Fibroblast of skin of back (primary cell): ENCODE measurements at regions not wholly inside any gene's neighbourhood (a gene's known extent, or its start where the extent isn't known, plus 50 kb on each side); places are given as distances from the start of the nearest gene placed in this dataset.

Source experiments
- DNase-seq: peaks from one replicate; pipeline ENCODE4 v3.0.0-alpha.2; 2013

DNA sequence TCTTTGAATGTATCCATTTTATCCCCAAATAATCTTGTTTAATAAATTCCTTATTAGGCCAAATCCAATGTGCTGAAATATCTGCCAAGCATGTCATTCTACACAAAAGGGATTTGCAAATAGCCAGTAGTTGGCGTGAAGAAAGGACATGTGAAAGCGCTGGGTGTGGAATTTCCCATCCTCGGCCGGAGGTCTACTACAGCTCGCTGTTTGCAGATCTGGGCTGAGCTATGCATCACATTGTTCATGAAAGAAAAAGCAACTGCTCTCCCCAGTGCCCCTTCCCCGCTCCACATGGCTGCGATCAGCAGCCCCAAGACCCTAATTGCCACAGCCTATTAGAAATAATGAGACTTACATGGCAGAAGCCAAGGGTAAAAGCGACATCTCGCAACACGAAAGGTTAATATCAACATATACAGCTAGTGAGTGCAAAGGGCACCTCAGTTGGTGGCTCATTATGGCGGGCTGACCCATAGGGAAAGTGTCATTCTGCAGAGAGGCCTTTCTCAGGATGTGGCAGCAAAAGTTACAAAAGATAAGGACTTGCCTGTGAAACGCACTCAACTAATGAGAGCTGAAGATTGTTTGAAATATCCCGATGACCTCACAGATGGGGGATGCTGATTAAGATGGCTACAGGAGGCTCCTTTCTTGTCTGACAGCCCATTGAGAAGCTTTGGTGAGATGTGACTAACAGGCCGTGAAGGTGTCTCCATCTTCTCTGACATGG lies 126.9 kb upstream of the CYP1B1 start:
- DNase-seq = no peak

DNA sequence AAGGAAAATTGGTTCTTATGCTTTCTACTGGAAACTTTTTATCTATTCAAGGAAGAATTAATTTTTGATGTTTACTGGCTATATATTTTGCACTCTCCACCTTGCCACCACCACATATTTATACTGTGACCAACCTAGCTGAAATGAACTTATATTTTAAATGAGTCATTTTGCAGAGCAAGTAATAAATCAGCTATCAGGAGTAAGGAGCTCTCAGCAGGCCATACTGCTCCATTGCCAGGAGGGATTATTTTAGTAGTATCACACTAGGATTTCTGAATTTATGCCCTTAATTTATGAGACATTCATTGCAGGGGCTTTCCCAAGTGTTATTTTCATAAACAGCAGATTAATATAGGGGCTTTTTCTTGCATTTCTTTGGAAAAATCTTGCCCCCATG lies 125.8 kb upstream of the CYP1B1 start:
- DNase-seq = peak; percentile 32

DNA sequence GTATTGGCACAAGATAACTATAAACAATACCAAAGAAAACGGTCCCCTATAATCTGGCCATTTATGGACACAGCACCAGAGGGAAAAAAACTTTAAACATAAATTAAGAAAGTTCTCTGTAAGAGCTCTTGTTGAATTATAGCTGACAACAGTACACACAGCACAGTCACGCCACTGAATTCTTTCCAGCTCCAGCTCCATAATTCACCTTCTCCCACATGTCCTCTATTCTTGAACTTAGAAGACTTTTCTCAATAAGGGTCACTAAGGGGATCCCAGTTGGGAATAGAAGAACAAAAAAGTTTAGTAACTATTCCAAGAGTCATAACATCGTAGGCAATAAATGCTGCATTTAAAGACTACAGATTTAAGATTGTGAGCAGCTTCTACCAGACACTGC lies 124.6 kb upstream of the CYP1B1 start:
- no peak for DNase-seq

GRCh38 chr2:38199127-38199526 lies 123.2 kb upstream of the CYP1B1 start:
- no peak for DNase-seq

DNA sequence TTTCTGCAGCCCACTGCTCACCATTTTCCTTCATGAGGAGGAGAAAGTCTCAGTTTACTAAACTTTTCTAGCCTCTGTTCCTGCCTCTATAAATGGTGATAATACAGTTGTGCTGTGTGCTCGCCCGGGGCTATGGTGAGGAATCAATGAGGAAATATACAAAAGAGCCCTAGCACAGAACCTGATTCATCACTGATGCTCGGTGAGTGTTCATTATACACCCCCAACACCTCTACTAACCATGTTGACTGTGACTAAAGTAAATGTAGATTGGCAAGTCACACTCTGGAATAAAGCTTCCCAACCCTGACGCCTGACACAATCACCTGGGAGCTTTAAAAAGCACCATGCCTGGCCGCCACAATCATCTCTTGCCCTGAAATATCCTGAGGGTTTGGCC lies 118.8 kb upstream of the CYP1B1 start:
- DNase-seq = no peak

GRCh38 chr2:38192976-38193375 lies 117.0 kb upstream of the CYP1B1 start:
- no peak for DNase-seq

- DNase-seq = no peak
Measured at GRCh38 chr2:38192046-38192445, 116.1 kb upstream of the CYP1B1 start.

- peak; percentile 32 for DNase-seq
Measured at GRCh38 chr2:38191516-38191915, 115.6 kb upstream of the CYP1B1 start.

DNA sequence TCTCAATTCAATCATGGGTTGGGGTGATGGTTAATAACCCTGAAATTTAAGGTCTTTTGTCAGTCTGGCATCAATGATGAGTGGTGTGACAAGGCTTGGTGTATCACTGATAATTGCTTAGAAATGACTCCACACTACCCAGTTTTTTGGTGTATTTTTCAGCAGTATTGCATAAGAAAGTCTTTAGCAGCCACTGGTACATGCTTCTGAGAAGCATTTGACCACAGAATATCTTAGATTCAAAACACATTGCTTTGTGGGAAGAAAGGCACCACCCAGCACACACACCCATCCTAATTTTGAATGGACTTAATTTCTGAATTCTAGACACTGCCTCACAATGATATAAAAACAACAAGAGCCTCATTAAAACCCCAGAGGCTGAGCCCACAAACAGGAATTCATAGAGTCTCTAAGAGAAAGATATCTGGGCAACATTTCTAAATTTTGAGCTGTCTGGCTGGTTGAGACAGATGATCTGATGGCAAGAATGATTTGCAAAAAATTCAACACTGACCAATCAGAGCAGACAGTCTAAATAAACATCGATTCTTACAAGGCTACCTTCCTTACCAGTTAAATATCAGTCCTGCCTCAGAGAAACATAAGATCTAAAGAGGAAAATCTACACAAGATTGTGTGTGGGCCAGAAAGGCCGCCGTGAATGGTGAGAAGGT lies 114.7 kb upstream of the CYP1B1 start:
- peak; percentile 78 for DNase-seq

GRCh38 chr2:38187541-38188011 lies 111.6 kb upstream of the CYP1B1 start:
- DNase-seq = peak; percentile 86

DNA sequence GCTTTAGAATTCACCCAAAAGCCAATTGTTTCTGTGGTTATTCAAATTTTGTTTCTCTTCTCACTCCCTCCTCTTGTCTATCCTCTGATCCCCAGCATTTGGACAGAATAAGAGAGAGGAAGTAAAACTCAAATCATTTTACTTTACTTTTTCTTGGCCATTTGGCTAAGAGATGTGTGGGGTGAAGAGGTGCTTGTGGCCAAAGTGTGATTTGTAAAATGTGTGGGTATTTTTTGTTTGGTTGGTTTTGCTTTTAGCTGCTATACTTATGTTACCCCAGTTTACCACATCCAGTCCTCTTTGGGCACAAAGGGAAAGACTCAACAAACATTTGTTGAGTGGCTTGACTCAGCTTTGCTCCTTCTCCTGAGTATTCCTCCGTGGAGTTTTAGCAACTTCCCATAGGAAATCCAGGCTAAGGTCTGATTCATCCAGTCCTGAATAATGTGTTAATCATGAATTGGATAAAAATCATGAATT lies 109.1 kb upstream of the CYP1B1 start:
- peak; percentile 62 for DNase-seq

- no peak for DNase-seq
Measured at GRCh38 chr2:38182492-38183003, 106.6 kb upstream of the CYP1B1 start.

DNA sequence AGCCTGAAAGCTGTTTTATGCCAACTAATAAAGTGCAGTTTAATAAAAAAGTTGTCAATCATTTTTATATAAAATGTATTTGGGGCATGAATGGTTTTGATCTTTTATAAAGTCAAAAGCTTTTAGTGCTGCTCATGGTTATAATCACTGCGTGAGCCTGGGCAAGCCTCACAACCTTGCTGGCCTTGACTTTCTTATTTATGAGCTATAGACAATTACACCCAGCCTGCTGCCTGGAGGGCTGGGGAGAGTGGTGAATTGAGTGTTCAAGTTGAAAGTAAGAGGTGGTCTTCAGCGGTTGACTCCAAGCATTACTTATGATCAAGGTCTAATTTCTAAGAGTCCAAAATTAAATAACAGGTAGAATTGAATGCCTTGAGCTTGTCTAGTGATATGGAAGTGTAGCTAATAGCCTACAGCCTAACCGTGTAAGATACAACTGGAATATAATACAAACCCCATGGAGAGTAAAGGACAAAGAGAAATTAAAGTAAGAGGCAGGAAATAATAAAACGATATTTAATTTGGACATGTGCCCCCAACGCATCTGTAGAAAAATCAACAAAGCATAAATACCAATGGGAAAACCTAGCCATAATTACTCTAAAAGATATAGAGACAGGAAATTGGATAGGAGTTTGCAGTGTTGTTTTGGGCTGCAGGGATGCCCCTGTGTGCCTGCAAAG lies 106.0 kb upstream of the CYP1B1 start:
- DNase-seq = no peak

- DNase-seq = no peak
Measured at GRCh38 chr2:38180754-38181153, 104.8 kb upstream of the CYP1B1 start.

- peak; percentile 95 for DNase-seq
Measured at GRCh38 chr2:38178556-38179419, 102.8 kb upstream of the CYP1B1 start.

- DNase-seq = no peak
Measured at GRCh38 chr2:38178119-38178518, 102.2 kb upstream of the CYP1B1 start.

DNA sequence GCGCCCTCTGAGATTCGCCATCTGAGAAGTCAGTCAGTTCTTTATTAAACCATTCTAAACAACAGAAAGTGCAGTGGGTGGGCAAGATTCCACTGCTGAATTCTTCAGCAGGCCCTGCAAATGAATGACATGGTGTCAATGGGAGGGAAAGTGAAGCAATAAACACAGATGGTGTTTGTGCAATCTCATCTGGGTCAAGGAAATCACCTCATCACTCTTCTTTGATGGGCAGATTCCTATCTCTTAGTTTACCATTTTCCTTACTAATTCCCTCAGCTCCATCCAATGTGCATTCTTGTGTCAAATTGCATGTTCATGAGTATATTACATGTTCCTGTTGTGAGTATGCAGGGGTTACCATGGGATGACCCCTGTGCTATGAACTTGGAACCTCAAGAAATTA lies 100.7 kb upstream of the CYP1B1 start:
- peak; percentile 31 for DNase-seq

DNA sequence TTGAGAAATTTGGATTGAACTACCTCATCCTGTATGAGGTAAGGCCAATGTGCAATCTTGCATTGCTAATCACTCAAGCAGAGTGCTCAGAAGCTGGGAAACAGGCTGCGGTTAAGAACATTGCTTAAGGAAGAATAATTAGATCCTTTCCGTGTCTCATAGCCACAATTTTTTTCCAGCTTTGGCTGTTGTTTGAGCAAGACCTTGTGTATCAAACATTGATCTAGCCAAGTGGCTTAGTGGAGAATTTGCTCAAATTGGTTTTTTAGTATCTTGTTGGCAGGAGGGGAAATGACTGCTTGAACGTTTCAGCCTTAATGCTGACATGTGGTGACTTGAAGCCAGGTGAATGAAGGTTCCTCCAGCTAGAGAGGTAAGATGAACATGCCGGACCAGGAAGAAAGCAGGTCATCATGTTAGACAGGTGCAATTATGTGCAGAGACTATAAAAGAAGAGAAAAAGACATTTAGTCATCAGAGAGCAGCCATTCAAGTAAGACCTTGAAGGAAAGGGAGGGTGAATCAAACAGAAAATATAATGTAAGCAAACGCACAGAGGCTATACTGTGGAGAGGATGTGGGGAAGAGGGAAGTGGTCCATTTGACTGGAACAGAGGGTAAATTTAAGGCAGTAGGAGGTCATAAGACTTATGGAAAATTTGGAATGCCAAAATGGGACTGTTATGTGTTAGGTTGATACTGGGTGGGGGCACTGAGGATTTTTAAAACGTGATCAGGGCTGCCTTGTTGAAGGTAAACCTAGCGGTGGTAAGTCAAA lies 98.9 kb upstream of the CYP1B1 start:
- peak; percentile 89 for DNase-seq

- DNase-seq = no peak
Measured at GRCh38 chr2:38174131-38174530, 98.2 kb upstream of the CYP1B1 start.

- no peak for DNase-seq
Measured at GRCh38 chr2:38173683-38174082, 97.7 kb upstream of the CYP1B1 start.

DNA sequence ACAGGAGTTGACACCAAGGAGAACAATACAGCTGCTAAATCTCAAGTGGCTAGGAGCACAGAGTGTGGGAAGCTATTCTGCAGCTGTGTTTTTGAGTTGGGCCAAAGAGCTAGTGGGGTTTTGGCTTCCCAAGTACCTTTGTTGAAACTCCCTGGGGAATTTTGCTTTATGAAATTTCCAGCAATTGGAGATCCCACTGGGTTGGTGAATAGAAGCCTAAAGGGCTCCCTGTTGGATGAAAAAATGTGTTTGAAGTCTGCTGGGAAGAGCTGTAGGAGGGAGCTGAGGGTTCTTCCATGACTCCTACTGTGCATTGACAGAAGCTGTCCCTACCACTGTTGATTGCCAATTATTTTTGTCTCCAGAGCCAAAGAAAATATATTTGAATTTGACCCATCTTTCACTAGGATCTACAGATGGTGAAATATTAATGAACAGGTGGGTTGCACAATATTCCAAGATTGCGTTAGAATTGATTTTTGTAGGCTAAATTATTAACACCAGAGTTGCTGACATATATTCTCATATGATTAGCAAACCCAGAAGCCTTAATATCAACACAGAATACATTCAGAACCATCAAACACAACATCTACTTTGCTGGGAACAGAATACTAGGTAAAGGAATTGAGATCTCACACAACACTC lies 95.4 kb upstream of the CYP1B1 start:
- no peak for DNase-seq
